ENCODE measurements at regions not wholly inside any gene's neighbourhood (a gene's known extent, or its start where the extent isn't known, plus 50 kb on each side); places are given as distances from the start of the nearest gene placed in this dataset.

- H3K9me3 Mint-ChIP-seq = no peaks in the 10 kb centered on the region
- no peak for DNase-seq
Measured at GRCh38 chr9:89996116-89996515, 391.3 kb downstream of the GADD45G start.

GRCh38 chr9:89996773-89997172 is 392.0 kb downstream of the GADD45G start:
- Mint-ChIP-seq H3K36me3 (ENCODE audit: low read depth) (no peaks in the 10 kb centered on the region), H3K27me3 (ENCODE audit: low read depth, poor library complexity) (no peaks in the 10 kb centered on the region), H3K27ac (no peak overlapping the region), H3K4me3 (no peak overlapping the region), H3K4me1 (peaks cover 38% of the 10 kb centered on the region), H3K9me3 (no peaks in the 10 kb centered on the region)
- DNase-seq = no peak
- TF ChIP-seq, protein P1, sequence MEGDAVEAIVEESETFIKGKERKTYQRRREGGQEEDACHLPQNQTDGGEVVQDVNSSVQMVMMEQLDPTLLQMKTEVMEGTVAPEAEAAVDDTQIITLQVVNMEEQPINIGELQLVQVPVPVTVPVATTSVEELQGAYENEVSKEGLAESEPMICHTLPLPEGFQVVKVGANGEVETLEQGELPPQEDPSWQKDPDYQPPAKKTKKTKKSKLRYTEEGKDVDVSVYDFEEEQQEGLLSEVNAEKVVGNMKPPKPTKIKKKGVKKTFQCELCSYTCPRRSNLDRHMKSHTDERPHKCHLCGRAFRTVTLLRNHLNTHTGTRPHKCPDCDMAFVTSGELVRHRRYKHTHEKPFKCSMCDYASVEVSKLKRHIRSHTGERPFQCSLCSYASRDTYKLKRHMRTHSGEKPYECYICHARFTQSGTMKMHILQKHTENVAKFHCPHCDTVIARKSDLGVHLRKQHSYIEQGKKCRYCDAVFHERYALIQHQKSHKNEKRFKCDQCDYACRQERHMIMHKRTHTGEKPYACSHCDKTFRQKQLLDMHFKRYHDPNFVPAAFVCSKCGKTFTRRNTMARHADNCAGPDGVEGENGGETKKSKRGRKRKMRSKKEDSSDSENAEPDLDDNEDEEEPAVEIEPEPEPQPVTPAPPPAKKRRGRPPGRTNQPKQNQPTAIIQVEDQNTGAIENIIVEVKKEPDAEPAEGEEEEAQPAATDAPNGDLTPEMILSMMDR (IDR thresholded peaks at IDR 0.05) = no peak

More at GRCh38 chr9:89996116-89996515, 391.3 kb downstream of the GADD45G start:
- Mint-ChIP-seq H3K4me3 (peak overlapping the region; percentile 48), H3K36me3 (ENCODE audit: low read depth) (no peaks in the 10 kb centered on the region), H3K27ac (no peak overlapping the region), H3K4me1 (peaks cover 34% of the 10 kb centered on the region), H3K27me3 (ENCODE audit: low read depth, poor library complexity) (peaks cover 2% of the 10 kb centered on the region)
- TF ChIP-seq, protein P1 (IDR thresholded peaks at IDR 0.05) = no peak

DNA sequence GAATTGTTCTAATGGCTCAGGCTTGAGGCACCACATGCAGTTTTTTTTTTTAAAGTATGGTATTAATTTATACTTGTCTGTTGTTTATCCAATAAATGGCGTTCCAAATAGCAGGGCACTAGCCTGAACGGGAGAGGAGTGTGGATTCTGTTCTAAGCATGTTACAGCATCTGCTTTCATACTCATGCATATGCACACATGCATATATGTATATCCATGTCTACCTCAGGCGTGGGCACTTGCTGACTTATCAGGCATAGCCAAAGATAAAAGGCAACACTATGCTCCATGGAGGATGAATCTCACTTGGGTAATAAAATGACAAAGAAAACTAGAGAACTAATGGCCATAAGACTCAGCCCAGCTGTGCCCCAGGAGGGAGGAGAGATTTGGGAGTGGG is 393.8 kb downstream of the GADD45G start:
- Mint-ChIP-seq H3K9me3 (no peaks in the 10 kb centered on the region), H3K36me3 (ENCODE audit: low read depth) (no peaks in the 10 kb centered on the region), H3K27ac (peak overlapping the region; percentile 65), H3K4me3 (no peak overlapping the region), H3K4me1 (peaks cover 50% of the 10 kb centered on the region), H3K27me3 (ENCODE audit: low read depth, poor library complexity) (no peaks in the 10 kb centered on the region)
- DNase-seq = no peak
- TF ChIP-seq, protein P1 (IDR thresholded peaks at IDR 0.05) = no peak

DNA sequence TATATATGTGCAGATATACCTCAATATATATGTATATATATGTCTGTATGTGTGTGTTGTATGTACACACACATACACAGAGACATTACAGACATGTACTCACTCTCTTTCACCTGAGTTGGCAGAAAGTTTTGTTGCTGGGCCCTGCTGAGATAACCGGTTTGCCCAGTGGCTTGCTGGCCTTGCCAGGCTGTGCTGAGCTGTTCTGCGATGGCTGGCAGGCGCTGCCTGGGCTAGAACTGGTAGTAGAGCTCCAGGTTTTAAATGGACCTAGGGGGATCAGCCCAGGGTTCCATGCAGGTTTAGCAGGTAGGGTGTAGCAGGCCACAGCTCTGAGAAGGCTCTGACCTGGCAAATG is 394.3 kb downstream of the GADD45G start:
- Mint-ChIP-seq H3K27ac (peak overlapping the region; percentile 48), H3K27me3 (ENCODE audit: low read depth, poor library complexity) (no peaks in the 10 kb centered on the region)
- TF ChIP-seq, protein P1 (IDR thresholded peaks at IDR 0.05) = no peak

GRCh38 chr9:89999534-90000370 is 394.9 kb downstream of the GADD45G start:
- H3K27me3 Mint-ChIP-seq (ENCODE audit: low read depth, poor library complexity) = peaks cover 4% of the 10 kb centered on the region
- H3K4me1 Mint-ChIP-seq = peaks cover 59% of the 10 kb centered on the region
- TF ChIP-seq, protein P1 (IDR thresholded peaks at IDR 0.05) = no peak
- no peaks in the 10 kb centered on the region for H3K36me3 Mint-ChIP-seq (ENCODE audit: low read depth)
- no peak for DNase-seq
- H3K27ac Mint-ChIP-seq = peak overlapping the region; percentile 91
- H3K9me3 Mint-ChIP-seq = peaks cover under 1% of the 10 kb centered on the region
- peak overlapping the region; percentile 49 for H3K4me3 Mint-ChIP-seq

More for the DNA sequence above, 394.3 kb downstream of the GADD45G start:
- Mint-ChIP-seq H3K4me1 (peaks cover 55% of the 10 kb centered on the region), H3K9me3 (no peaks in the 10 kb centered on the region), H3K36me3 (ENCODE audit: low read depth) (no peaks in the 10 kb centered on the region), H3K4me3 (no peak overlapping the region)
- no peak for DNase-seq

GRCh38 chr9:90000925-90001324 is 396.1 kb downstream of the GADD45G start:
- Mint-ChIP-seq H3K27ac (peak overlapping the region; percentile 91), H3K4me1 (peaks cover 59% of the 10 kb centered on the region), H3K27me3 (ENCODE audit: low read depth, poor library complexity) (peaks cover 5% of the 10 kb centered on the region), H3K9me3 (peaks cover 7% of the 10 kb centered on the region), H3K36me3 (ENCODE audit: low read depth) (no peaks in the 10 kb centered on the region), H3K4me3 (peak overlapping the region; percentile 51)
- DNase-seq = no peak
- TF ChIP-seq, protein P1 (IDR thresholded peaks at IDR 0.05) = no peak
